Activated effector memory CD4-positive, alpha-beta T cell treated with anti-CD3 and anti-CD28 coated beads, Interleukin-2, amount 50 U/mL, for 16 hours (primary cell): ENCODE measurements at regions not wholly inside any gene's neighbourhood (a gene's known extent, or its start where the extent isn't known, plus 50 kb on each side); places are given as distances from the start of the nearest gene placed in this dataset.
"Not testable (repeated sequence)": the region's sequence is repeated elsewhere in the genome, so short reads cannot be mapped to it uniquely, and the experiment has no call there.

Source experiments
- DNase-seq: peaks from one replicate; pipeline ENCODE4 v3.0.0-alpha.2; 2020

DNA sequence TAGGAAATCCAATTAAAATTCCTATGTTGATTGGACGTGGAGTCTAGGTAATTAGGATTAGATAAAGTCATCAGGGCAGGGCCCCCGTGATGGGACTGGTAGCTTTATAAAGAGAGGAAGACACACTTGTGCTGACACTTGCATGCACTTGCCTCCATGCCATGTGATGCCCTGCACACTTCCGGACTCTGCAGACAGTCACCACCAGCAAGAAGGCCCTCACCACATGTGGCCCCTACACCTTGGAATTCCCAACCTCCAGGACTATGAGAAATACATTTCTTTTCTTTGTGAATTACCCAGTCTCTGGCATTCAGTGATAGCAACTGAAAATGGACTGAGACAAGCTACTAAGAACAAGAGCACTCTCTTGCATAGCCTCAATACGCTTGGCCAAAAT, 90.6 kb downstream of the CRYGS start:
- DNase-seq: no peak

DNA sequence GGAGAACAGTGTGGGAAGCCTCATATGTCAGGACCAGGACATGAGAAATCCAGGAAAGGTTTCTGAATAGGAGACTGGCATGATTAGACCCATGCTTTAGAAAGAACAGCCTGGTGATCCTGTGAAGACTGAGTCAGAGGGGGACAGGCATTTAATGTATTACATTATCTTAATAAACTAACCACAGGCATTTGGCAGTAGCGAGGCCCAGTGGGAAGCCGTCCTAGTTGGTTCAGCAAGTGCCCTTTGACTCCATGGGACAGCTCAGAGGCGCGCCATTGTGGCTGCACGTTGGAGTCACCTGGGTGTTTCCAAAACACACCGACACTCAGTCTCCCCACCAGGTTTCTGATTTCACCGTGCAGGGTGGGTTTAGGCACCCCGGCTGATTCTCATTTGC, 90.5 kb upstream of the DGKG start:
- no peak for DNase-seq

DNA sequence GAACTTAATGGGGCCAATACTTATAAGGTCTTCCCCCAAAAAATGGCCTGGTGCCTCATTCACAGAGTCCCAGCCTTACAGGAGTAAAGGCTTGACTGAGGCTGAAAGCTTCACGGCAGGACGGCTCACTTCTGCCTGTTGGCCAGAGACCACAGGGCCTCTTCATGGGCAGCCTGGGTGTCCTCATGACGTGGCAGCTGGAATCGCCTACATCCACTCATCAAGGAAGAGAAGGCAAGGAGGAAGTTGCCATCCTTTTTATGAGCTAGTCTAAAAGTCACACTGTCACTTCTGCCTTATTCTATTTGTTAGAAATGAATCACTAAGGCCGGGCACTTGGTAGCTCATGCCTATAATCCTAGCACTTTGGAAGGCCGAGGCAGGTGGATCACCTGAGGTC, 89.3 kb upstream of the DGKG start:
- no peak for DNase-seq

DNA sequence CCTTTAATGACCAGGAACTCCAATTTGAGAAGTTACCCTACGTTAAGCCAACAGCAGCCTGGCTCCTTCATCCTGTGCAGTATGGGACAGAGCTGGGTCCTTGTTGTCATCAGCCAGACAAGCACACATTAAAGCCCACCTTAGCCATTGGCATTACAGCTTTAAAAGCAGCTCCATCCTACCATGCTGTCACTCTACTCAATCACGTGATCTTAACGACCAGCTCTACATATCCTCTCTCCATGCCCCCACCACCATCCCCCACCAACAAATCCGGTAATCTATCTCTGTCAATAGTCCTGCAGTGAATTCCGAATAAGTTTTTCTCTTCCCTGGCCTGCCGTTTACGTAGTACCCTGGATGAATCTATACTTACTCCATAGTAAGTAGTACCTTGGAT, 82.9 kb upstream of the DGKG start:
- DNase-seq: no peak

DNA sequence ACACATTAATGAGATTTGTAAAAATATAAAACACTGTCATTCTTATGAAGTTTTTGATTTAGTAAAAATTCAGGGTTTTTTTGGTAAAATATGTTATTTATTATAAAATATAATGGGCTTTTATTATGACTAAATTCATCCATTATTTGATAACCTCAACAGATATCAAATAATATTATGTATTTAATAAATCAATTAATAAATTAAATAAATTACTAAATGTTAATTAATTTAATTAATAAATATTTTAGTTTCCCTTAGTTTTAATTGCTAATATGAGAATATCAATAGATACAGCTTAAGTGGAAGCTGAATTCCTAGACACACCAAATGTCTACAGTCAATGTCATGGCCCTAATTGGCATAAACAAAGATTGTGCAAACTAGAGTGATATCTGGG, 82.3 kb upstream of the DGKG start:
- DNase-seq: no peak

DNA sequence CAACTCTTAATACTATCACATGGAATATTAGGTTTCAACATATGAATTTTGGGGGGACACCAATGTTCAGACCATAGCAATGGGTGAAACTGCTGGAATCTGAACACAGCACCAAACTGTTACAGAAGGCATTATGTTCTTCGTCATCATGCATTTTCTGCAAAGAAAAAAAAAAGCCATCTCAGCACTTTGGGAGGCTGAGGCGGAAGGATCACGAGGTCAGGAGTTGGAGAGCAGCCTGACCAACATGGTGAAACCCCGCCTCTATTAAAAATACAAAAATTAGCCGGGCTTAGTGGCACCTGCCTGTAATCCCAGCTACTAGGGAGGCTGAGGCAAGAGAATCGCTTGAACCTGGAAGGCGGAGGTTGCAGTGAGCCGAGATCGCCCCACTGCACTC, 80.9 kb upstream of the DGKG start:
- not testable (repeated sequence) for DNase-seq

DNA sequence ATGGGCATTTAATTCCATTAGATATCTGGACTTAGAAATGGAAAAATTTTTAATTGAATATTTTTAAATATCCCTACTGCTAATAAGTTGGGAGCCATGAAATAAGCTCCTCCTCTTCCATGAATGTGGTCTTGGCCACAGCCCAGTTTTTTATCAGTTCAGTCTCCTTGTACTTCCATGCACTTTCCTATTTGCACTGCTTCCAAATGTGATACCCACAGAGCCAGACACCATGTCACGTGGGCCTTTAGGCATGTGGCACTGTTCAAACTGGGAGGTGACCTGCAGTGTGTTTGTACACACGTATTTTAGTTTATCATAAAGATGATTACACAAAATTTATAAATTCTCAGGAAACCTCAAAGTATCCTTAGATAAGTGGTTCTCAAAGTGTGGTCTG, 80.1 kb upstream of the DGKG start:
- no peak for DNase-seq

DNA sequence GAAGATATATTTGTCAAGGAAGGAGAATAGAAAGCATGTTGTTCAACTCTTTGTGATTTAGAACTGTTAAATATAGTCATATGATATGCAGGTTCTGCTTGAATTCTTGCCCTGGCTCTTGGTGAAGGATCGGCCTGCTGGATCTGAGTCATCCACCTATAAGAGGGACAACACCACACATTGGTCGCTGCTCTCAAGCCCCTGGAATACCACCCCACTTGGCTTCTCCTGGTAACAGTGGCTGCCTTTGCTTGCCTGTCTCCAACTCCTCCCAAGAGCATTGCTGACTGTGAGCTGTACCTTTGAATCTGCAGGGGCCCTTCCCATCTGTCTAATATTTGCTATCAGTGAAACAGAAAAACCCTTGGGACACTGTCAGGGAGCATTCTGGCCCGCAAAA, 78.9 kb upstream of the DGKG start:
- no peak for DNase-seq

DNA sequence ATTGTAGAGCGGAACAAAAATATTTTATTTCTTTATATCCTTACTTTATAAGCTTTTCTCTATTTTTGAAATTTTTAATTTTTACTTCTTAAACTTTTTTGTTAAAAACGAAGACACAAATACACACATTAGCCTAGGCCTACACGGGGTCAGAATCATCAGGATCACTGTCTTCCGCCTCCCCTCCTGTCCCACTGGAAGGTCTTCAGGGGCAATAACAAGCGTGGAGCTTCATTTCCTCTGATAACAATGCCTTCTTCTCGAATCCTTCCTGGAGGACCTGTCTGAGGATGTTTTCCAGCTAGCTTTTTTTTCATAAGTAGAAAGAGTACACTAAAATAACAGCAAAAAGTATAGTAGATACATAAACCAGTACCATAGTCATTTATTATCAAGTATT, 77.7 kb upstream of the DGKG start:
- DNase-seq: no peak

DNA sequence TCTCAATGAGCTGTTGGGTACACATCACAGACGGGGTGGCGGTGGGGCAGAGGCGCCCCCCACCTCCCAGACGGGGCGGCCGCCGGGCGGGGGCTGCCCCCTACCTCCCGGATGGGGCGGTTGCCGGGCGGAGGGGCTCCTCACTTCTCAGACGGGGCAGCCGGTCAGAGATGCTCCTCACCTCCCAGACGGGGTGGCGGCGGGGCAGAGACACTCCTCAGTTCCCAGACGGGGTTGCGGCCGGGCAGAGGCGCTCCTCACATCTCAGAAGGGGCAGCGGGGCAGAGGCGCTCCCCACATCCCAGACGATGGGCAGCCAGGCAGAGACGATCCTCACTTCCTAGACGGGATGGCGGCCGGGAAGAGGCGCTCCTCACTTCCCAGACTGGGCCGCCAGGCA, 73.3 kb upstream of the DGKG start:
- DNase-seq: not testable (repeated sequence)

DNA sequence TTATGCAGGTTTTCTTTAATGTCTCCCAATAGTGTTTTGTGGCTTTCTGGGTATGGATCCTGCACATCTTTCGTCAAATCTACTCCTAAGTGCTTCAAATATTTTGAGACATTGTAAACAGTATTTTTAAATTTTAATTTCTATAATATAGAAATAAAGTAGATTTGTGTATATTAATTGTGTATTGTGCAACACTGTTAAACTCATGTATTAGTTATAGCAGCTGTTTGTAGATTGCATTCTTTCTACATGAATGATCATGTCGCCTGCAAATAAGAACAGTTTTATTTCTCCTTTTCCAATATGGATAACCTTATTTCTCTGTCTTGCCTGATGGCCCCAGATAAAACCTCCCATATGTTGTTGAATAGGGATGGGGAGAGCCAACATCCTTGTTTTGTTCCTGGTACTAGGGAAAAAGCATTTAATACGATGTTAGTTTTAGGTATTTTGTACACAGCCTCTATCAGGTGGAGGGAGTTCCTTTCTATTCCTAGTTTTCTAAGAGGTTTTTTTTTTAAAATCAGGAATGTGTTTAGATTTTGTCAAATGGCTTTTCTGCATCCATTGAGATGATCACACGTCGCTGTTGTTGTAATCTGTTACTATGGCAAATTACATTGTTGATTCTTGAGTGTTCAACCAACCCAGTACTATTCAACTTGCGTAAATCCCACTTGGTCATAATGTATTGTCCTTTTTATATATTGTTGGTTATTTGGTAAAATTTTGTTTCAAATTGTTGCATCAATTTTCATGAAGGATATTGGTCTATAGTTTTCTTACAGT, 71.1 kb upstream of the DGKG start:
- no peak for DNase-seq

DNA sequence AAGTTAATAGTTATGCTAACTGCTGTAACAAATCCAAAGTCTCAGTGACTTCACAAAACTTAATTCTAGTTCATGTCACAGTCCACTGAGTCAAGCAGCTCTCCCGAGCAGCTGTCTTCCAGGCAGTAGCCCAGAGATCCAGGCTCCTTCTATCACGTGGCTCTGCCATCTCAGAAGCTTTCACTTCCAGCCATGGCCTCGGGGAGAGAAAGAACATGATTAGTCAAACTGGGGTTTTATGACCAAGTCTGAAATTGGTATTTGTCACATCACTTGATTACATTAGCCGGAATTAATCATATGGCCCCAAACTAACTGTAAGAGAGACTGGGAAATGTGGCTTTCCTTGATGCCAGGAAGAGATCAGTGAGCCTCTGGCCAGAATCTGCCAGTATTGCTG, 70.2 kb upstream of the DGKG start:
- DNase-seq: no peak

DNA sequence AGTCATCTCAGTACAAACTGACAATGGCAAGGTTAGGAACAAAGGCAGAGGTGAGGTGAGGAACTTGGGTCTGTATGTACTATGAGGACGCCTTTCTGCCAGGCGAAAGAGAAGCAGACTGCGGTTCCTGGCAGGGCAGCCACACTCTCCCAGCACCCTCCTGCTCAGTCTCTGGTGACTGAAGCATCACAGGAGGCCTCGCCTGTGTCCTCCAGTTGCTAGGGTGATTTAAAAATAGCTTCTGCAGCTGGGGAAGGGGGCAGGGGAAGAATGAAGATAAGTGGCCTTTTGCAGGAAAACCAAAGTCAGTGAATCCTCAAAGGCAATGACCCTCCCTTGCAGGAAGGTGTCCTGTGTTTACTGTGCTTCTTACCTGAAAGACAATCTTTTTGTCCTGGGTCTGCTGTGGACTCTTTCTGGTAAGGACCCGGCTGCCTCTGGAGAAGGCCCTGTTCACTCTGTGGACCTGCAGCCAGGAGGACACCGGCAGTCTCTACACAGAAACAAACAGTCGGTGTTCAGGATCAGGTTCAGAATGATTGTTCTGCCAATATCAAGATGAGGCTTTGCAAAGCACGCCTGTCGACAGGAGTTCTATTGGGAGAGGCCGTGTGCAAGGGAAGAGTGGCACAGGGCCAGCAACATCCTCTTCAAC, 65.7 kb upstream of the DGKG start:
- DNase-seq: no peak

DNA sequence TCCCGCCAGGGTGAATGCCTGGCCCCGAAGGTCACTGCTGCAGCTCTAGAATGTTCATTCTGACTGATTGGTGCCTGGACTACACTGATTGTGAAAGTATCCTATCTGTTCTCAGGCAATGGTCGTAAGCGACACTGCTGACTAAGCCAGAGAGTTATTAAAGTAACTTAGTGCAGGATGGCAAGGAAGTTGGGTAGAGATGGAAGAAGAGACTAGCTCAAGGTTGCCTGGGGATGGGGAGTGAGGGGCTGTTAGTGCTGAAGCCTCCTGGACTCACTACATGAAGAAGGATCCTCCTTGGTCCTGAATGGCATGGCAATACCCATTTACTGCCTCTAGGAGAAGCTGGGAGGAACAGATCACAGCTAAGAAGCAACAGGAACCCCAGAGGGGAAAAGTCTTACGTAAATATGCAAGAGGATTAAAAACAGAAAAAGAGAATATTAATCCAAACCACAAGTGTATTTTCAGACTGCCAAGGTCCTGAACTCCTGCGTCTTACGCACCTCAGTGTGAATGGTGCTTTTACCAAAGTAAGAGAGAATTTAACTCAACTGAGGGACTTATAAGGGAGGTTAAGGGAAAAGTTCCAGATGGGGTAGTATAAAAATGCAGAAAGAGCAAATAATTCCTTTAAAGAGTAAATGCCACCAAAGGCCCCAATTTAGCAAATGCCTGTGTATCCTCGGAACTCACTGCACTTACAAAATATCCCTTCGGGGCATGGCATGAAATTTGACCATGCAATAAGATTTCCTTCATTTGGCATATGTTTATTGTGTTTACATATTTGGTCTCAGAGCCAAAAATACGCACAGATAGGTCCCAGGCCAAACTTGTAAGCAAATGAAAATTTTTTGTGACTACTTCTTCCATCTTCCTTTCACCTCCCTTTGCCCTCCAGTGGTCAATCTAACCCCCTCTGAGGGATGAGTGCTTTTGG, 64.0 kb upstream of the DGKG start:
- DNase-seq: no peak

DNA sequence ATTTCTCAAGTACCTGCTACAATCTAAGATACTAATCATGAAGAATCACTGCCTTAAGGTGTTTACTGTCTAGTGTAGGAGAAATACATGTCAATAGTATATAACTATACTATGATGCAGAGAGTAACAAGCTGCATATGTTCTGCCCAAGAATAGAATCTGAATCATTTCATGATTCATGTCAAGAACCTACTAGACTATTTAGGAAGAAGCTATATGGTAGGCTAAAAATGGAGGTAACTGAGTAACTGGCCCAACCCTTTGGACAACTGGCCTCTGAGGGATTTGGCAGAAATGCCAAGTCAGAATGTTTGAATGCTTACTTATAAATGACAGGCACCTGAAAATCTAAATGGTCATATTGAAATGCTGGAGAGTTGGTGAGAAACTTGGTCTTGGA, 59.9 kb upstream of the DGKG start:
- no peak for DNase-seq

DNA sequence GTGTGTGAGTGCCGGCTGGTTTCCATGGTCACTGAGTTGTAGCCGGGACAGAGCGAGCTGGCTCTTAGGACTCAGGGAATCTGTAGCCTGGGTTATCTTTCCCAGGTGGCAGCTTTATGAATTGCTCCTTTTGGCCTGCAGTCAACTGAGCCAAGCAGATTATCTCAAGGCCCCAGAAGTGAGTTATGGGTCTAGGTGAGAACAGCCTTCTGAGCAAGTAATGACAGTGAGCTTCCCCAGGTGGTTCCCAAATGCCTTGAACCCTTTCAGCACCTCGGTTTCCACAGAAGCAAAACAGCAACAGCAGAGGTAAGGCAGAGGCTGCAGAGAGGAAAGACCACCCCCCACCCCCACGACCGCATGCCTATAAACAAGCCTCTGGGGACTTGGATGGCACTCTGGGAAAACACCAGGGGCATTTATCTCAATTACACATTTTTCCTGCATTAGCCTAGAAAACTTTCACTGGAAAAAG, 56.7 kb upstream of the DGKG start:
- no peak for DNase-seq

DNA sequence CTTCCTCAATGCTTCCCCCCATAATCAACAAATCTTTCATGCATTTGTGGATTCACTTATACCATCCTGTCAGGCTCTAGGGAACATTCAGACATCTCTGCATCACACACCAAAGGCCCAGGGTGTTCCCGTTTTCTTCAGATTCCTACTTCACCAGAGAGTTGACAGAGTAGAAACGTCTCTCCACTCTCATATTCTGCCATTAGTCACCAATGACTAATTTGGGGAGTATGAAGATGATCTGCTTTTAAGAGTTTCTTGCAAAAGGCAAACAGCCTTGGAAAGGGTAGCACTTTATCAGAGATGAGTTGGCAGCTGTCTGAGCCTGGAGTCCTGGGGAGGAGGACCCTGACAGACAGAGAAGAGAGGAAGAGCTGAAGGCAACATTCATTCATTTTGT, 55.8 kb upstream of the DGKG start:
- no peak for DNase-seq

DNA sequence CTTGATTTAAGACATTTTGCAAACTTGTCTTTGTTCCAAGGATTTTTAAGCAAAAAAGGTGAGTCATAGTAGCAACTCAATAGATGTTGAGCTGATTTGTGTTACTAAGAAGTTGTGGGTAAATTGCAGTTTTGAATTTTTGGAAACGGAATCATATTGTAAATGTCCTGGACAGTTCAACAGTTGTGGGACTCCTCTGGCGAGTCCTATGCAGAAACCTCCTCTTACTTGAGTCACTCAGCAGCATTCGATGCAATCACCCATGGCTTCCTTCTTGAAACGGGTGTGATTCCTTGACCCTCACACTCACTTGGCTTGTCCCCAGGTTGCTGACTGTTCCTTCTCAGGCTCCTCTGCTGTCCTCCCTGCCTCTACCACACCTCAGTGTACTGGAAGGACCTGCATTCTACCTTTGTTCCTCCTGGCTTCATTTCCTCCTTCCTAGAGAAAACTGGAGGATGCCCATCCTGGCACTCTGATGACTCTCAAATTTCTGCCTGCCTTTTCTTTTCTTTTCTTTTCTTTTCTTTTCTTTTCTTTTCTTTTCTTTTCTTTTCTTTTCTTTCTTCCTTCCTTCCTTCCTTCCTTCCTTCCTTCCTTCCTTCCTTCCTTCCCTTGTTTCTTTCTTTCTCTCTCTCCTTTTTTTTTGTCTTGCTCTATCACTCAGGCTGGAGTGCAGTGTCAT, 52.8 kb upstream of the DGKG start:
- DNase-seq: no peak

DNA sequence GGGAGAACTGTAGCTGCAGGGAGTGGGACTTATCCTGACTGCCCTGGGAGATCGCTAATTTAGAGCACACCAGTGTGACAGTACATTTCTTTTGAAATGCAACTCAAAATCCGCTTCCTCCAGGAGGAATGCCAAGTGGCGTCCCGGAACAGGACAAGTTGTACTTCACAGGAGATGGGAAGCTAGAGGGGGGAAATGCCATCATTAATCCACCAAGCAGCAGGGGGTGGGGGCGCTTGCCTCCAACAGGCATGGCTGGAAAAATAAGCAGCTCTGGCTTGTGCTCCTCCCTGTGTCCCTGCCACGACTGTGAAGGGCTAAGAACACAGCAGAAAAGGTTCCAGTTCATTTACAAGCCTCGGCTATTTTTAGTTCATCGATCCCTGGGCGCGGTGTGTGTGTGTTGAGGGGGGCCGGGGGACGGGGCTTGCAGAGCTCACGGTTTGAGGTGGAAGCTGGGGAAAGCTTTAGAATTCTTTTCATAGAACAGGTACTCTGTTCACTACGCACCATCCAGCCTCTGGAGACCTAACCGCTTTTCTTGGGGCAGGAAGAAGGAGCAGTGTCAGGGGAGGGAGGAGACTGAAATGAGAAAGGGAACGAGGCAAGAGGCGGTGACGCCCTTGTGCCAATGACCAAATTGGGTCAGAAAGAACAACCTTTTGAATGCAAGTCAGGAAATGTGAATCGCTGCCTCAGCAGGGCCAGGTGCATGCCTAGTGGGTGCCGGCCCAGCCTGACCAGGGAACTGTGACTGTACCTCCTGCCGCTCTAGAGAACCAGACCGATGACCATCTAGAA, 51.8 kb upstream of the DGKG start:
- DNase-seq: peak; percentile 65

DNA sequence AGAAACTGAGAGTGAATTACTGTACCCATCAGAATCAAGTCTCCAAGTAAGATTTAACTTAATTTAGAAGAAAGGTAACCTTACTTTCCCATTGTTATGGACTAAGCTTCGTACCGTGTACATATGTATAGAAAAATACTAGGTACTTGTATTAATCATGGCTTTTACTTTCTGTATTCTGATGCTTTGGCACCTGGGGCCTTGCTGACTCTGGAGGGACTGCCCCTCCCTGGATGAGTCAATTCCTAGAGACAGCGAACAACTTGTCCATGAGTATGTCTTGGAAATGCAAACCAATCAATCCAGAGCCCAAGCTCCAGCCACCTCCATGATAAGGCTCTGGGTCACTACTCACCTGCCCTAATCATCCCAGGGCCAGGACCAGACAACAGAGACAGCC, 50.0 kb upstream of the DGKG start:
- DNase-seq: no peak
